GM18498 (cell line): ENCODE measurements at regions not wholly inside any gene's neighbourhood (a gene's known extent, or its start where the extent isn't known, plus 50 kb on each side); places are given as distances from the start of the nearest gene placed in this dataset.
"Not testable (repeated sequence)": the region's sequence is repeated elsewhere in the genome, so short reads cannot be mapped to it uniquely, and the experiment has no call there.

ENCODE experiments used
- ATAC-seq: cut with Tn5 transposase; IDR thresholded peaks from one replicate; pipeline ENCODE4 v1.9.1; 2021; ENCODE audit warnings: mild to moderate bottlenecking, moderate library complexity; ENCODE audit not compliant: unreplicated experiment

DNA sequence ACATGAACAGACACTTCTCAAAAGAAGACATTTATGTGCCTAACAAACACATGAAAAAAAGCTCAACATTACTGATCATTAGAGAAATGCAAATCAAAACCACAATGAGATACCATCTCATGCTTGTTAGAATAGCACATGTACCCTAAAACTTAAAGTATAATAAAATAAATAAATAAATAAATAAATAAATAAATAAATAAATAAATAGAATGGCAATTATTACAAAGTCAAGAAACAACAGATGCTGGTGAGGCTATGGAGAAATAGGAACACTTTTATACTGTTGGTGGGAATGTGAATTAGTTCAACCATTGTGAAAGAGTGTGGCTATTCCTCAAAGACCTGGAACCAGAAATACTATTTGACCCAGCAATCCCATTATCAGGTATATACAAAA lies 970.6 kb downstream of the NR2F1-AS1 start:
- ATAC-seq = not testable (repeated sequence)

DNA sequence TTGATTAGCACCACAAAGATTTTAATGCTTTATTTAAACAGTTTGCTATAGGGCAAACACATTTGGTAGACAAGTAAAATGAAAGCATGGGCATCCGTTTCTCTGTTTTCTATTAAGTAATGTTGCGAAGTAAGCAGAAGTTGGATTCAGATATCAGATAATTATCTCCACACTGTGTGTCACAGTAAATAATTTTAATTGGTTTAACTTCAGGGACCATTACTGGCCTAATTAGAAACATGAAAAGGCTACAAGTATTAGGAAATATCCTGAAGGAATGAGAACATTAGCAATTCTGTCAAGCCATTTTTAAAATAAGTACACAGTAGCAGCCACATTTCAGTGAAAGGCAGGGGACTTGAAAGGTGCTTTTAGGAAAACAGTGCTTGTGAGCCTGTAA lies 975.4 kb downstream of the NR2F1-AS1 start:
- ATAC-seq = no peak

DNA sequence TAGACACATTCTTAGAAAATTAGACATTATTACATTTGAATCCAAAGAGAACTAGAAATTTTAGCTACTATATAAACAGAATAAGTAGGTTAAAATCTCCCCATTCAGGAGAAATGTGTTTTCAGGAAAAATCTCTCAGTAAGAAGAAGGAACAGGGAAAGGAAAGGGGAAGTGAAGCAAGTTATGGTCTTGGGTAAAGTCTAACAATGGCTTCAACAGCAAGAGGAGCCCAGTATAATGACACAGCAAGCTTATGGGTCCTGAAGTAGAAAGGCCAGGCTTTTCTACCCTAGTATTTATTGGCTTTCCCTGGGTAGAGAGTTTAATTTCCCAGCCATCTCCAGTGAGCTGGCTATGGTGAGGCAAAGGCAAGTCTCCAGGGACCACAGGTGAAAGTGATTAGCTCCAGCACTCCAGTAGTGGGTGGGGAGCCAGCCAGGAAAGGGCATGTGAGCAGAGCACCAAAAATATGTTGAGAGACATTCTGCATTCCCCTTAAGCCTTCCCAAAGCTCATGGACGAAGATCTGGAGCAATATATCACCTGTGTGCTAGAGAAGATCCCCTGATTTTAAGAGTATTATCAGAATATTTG lies 981.7 kb downstream of the NR2F1-AS1 start:
- no peak for ATAC-seq

DNA sequence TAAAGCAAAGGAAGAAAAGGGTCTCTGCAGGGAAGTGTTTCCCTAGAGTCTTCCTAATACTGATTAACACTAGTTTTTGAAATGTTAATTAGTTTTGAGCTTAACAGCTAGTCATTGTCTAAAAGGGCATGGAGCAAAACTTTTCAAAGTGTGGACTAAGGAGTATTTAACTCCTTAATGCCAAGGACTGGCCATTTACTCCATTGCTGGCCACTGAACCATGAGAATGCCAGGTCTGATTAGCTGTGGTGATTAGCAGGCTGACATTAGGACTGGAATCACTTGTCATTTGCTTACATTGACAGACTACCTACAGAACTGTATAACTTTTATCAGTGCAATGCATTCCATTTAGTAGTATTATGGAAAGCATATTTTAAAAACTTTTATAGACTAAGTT lies 987.0 kb downstream of the NR2F1-AS1 start:
- ATAC-seq = no peak

DNA sequence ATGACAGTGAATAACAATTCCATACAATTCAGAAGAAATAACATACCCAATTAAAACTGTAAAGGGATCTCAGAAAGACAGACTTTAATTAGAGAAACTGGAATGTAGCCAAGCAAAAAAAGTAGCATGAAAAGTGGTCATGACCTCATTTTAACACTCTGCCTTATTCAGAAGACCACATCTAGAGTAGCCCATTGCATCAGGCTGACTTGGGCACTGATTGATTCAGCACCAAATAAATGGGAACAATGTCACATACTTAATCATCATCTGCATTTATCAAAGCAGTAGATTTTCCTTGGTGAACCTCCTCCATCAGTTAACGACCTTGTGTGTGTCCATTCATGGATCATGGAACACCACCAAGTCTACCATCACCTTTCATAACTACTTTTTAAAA lies 992.1 kb downstream of the NR2F1-AS1 start:
- no peak for ATAC-seq

DNA sequence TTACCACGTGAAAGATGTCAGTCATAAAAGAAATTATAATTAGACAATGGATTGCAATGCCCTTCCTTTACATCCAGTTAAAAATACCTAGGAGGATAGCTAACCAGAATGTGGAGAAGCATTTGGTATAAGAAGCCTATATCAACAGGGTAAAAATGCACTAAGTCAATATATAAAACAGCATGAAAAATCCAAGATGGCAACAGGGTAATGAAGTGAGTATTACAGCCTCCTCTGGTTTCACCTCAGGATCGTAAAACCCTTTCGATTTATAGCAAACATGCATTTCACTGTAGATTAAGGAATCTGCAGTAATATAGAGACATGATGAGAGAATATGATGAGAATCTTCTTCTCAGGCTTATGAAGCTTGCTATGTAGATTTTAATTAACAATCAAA lies 999.3 kb downstream of the NR2F1-AS1 start:
- no peak for ATAC-seq

DNA sequence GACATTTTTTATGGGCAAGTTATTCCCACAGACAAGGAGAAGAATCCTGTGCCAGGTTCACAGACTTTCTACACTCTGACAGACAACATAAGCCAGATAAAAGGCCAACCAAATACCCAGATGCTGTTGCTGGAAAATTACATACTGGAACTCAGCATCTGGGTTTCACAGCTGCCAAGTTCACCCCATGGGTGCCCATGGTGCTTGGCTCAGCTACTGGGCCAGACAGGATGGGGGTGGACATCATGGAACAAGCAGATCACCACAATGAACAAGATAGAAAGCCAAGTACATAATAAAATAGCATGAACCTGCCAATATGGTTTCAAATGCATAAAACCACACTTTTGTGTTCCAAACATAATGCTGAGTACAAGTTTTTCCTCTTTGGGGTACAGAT lies 999.8 kb downstream of the NR2F1-AS1 start:
- ATAC-seq = no peak

DNA sequence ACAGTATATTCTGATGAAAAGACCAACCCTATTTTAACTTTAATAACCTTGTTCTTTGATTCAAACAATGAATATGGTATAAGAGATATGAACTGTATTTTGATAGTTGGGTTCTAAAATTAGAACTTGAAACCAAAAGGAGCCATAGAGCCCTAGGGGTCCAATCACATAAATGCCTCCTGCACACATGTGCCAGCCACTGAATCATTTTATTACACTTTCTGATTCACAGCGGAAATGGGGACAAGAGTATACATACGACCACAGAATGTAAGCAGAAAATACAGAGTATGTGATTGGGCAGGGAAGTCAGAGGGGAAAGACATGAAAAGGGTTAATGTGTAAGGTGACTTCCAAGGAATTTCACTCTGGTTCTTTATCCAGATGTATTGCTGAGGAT lies 1000.2 kb downstream of the NR2F1-AS1 start:
- no peak for ATAC-seq

DNA sequence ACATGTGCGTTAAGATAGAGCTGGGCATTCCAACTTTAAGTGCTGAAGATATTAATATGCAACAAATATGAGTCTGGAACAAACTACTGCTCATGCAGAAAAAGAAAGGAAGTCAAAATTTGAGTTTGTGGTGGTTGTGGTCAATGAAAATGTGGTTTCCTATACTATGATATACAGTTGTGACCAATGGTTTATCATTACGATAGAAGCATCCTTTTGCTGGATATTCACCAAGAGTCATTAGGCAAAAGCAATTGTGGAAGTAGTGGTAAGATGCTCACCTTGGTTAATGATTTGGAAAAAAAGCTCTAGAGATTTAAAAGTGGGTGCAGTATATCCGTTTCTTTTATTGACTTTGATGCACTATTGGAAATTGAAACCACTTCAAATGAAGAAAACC lies 1007.0 kb downstream of the NR2F1-AS1 start:
- no peak for ATAC-seq

DNA sequence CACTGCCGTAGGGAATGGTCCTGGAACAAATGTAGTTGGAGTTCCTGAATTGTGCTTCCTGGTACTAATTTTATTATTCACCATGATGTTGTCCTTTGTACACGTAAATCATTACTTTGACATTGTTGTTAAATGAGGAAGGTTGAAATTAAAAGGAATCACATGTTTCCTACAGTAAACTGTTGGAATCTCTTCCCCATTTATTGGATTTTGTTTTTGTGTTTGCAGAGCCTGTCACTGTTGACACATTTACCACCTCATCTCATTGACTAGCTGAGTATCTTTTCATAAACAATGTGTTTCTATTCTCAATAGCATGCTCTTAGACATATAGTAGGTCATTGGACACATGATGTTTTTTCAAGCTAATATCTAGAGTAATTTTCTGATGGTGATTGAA lies 1012.5 kb downstream of the NR2F1-AS1 start:
- ATAC-seq = no peak

DNA sequence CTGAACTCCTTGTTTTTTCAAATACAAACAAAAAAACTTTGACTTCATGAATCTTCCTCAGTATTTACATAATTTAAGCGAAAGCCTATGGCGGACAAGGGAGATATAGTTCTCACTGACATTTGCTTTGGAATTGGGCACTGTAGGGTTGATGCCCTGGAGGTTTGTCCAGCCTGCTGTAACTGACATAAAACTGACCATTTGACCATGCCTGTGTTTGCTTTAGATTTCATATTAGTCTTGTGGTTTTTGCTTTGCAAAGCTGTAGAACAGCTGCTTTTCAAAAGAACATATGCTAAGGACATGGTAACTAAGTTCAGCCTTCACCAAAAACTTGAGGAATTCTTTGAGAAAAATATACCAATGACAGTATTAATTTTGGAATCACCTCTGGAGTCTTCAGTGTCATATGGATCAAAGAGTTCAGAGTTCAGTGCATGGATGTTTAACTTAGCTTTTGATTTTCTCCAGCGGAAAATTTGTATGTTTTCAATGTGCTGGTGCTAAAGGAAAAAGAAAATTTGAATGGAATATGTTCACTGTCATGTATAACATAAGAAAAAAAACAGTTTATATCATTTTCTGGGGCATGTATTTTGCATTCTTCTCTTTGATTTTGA lies 1013.1 kb downstream of the NR2F1-AS1 start:
- ATAC-seq = no peak

DNA sequence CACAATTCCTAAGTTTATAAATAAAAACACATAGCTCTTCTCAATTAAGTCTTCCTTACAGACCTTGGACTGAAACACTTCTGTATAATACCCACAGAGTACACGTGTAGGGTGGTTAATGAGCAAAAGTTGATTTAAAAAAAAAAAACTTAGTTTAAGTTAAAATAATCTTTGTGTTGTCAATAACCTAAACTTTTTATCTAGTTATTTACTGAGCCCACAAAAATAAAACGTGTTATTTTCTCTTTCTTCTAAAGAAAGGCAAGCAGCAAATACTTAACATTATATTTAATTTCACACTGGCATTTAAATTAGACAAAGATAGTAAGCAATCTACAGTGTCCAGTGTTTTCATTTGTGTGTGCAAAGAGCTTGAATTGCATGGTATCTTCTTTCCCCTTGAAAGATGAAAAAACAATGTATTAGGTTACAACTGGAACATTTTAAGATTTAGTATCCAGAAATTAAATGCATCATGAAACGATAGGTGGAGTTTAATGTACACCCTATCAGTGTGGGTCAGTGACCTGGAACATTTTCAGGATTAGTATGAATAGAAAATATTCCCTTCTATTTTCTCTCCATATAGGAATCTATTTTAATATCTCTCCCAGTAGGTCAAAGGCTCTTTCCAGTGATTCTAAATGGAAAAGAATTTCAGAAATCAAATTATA lies 1014.8 kb downstream of the NR2F1-AS1 start:
- ATAC-seq = no peak

DNA sequence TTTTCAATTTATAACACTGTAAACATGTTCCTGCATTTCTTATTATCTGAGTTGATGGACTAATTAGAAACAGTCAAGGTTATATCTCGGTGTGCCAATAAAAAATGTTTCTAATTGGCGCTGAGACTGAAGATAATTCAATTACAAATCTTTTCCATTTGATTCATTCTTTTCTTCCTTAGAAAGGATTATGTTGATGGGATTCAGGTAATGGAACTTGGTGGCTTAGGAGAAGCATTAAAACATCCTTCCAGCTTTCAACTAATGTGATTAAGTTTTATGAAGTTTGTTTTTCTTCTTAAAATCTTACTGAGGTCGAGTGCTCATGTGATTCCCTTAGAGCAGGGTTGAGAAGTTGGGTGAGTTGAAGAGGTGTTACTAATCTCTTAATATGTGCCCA lies 1015.3 kb downstream of the NR2F1-AS1 start:
- ATAC-seq = no peak

DNA sequence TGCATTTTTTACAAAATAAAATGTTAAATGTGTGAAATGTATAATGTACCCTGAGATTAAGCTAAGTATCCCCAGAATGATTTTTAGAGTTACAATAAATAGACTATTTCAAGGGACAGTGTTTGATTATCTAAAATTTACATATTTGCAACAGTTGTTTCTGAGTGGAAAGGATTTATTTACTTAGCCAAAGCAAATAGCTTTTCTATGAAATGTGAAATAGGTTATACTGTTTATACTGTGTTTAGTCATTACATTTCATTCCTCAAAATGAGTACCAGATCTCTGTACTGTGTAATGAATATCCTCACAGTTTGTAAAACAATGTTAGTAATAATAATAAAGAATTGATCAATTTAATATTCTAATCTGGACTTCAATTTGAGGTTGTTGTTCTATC lies 1019.0 kb downstream of the NR2F1-AS1 start:
- ATAC-seq = no peak

DNA sequence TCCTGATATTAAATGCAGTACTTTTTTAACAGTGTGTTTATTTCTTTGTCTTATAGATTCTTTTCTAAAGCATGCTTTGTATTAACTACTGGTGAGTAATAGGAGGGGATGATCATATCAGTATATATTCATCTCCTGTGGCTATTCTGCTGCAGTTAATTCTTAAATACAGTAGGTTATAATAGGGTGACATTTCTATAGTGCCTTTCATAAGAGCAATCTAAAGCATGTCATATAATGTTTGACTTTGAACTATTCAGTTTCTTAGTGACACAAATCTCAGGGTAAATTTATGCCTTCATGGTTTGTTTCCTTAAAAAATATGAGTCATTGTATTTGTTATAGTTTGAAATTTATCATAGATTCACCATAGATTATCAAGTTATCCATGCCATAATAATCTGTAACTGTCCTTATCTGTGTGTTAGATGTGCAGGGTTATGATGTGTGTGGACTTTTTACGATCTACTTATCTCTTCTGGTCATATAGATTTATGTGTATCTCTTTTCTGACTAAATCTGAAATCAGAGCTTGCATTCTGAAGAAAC lies 1019.5 kb downstream of the NR2F1-AS1 start:
- no peak for ATAC-seq

DNA sequence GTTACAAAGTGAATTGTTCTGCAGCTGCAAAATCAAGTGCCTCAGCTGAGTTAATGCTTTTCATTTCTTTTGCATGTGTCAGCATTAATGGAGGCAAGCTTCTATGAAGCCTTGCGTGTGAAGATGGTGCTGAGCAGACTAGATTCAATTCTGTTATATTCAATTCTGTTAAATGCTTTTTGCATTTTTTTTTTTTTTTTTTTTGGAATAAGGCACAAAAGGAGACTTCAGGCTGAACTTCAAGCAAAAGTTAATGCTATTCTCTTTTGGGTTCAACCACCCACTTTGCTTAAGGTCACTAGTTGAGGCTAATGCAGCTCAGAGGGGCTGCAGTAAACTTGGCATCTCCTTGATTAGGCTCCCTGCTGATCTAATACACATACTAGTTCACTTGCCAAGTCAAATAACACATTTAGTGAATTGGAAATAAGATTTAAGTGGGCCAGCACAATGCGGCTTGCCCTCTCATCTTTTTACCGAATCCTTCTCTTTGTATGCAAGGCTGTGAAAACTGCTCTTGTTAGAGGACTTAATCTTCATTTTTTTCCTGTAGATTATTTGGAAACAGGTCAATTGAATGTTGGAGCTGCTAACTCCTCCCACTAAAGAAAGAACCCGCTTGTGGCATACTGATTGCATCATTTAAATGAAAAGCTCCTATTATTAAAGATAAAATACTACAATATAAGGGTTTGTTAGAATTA lies 1020.2 kb downstream of the NR2F1-AS1 start:
- no peak for ATAC-seq

DNA sequence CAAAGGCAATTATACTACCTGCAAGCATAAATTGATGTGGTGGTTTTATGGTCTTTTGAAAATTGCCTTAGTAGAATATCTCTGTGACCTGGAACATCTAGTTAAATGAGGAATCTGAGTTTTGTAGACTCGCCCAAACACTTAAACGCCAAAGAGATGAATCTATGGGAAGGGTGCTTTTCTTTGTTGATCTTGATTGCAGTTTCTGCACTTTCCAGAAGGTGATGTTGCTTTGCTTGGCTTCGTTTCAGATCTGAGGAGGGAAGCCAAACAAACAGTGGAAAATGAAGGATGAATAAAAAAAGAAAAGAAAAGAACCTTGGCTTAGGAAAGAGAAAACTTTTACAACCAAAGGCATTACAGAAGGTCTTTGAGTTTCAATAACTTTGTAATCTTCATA lies 1021.2 kb downstream of the NR2F1-AS1 start:
- ATAC-seq = no peak

DNA sequence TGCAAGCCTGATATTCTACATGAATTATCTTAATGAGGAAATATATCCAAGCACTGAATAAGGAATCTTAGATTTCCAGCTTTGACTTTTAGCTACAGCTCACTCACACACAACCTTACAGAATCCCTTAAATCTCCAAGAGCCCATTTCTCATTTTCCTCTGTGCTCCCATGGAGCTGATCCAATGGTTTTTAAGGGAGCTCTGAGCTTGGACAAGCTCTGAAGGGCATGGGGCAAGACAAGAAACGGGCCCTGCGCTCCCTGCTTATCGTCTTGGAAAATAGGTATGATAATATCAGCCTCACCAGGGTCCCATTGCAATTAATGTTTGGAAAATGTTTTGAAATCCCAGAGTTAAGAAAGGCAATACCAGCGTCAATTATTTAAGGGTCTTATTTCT lies 1021.7 kb downstream of the NR2F1-AS1 start:
- ATAC-seq = no peak

DNA sequence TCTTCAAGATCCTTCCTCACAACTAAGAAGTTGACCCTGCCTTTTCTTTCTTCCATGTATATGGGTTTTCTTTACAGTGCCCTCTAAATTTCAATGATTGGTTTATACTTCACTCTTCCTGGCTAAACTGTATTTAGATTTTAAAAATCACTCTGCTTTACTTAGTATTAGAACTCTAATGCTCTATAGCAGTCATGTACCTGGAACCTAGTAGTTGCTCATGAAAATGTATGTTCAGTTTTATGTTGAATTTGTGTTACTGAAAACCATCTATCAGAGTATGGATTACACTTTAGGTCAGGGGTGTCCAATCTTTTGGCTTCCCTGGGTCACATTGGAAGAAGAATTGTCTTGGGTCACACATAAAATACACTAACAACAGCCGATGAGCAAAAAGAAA lies 1024.3 kb downstream of the NR2F1-AS1 start:
- no peak for ATAC-seq

DNA sequence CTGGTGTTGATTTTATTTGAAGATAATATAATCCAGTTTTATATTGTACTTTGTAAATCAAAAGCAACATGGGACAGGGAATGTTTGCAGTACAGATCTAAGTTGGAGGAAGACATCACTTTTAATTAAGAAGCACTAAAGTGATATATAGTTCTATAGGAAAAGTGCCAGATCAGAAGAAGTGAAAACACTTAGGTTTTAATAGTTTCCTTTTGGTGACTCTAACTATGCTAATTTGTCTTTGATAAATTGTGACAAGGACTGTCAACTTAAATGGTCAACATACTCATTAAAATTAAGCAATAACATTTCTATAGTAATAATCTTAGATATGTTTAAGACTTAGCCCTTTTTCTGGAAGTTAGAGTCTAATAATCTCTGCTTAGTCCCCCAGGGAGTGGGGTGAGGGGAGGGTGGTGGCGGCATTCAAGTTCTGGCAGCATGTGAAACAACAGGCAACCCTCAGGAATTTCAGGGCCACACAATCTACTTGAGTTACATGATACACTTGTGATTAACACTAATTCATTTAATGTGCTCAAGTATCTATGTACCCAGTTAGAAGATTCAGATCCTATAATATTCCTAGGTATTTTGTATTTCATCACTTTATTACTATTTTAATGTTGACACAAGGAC lies 1026.5 kb downstream of the NR2F1-AS1 start:
- no peak for ATAC-seq

DNA sequence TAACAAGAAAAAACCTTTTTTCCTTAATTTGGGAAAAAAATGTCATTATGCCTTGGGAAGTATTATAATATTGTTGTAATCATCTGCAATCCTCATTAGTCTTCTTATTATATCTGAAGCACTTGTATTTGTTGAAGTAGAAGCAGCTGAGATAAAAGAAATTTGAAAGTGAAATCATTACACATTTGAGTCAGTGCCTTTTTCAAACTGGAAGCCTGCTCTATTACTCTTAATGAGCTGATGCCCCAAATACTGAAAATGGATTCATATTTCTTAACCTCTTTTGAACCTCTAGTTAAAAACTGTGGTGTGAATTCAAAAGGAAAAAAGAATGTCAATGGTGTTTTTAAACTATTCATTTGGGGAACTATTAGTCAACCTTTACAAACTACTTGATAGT lies 1027.7 kb downstream of the NR2F1-AS1 start:
- no peak for ATAC-seq
